ENCODE measurements at regions not wholly inside any gene's neighbourhood (a gene's known extent, or its start where the extent isn't known, plus 50 kb on each side); places are given as distances from the start of the nearest gene placed in this dataset.
"Not testable (repeated sequence)": the region's sequence is repeated elsewhere in the genome, so short reads cannot be mapped to it uniquely, and the experiment has no call there.

- DNase-seq (ENCODE audit: low read depth in 2 of 3, low spot score in 1 of 3), result peak in 1 of 3 donors; percentile 6
Measured at GRCh38 chr18:6521803-6522418, 107.2 kb upstream of the L3MBTL4 start.

DNA sequence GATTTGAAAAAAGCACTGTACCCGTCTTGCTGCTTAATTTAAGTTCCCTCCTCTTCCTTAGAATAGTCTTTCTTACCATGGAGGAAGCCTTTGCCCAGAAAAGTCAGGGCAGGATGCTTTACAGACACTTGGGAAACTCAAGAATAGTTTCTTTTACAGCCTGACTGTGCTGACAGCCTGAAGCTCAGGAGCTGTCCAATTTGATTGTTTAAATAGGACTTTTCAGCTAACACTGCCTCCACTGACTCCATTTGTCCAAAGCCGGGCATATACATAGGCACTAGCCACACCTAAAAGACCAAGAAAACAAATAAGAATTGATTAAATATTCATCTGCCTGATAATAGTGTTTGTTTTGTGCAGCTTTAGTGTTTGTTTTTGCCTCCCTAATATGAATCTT lies 110.9 kb upstream of the L3MBTL4 start:
- DNase-seq (ENCODE audit: low read depth in 2 of 3, low spot score in 1 of 3), result no peak

- no peak for DNase-seq (ENCODE audit: low read depth in 2 of 3, low spot score in 1 of 3)
Measured at GRCh38 chr18:6537475-6537874, 122.8 kb upstream of the L3MBTL4 start.

GRCh38 chr18:6541131-6541679 lies 126.5 kb upstream of the L3MBTL4 start:
- not testable (repeated sequence) for DNase-seq (ENCODE audit: low read depth in 2 of 3, low spot score in 1 of 3)

DNA sequence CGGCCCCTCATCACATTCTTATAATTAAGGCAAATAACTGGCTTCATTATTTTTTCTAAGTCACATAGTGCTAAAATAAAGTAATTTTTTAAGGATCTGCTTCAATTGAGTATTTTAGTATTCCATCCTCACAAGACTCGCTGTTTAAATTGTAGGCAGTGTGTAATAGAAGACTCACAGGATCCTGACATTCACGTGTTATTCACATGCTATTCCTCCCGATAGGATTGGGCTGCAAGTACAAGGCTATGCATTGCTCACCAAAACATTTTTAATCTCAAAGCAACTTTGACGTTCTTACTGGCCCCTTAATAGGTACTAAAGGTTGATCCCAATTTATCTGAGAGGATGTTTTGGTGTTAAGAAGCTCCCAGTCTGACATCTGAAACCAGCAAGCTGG lies 127.6 kb upstream of the L3MBTL4 start:
- no peak for DNase-seq (ENCODE audit: low read depth in 2 of 3, low spot score in 1 of 3)

DNA sequence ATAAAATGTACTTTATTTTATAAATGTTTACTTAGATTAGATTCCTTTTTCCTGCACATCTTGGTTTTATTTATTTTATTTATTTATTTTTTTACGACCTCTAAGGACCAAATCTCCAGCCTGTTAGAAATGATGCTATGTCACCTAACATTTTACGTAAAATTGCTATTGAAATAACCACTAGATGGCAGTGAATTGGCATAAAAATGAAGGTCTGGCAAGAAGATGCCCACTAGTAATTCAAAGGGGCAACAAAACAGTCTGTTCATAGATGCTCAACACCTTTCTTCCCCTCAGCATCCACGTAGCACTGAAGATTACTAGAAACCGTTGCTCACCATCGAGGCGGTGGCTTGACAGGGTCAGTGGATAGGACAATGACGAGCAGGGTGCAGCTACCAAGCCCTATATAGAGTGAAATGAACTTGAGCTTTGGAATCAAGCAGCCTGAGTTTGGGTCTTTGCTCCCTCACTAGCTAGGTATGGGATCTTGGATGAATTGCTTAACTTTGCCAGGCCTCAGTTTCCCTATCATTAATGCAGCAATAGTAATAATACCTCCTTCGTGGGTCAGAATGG lies 128.7 kb upstream of the L3MBTL4 start:
- no peak for DNase-seq (ENCODE audit: low read depth in 2 of 3, low spot score in 1 of 3)

- no peak for DNase-seq (ENCODE audit: low read depth in 2 of 3, low spot score in 1 of 3)
Measured at GRCh38 chr18:6546229-6546628, 131.5 kb upstream of the L3MBTL4 start.

DNA sequence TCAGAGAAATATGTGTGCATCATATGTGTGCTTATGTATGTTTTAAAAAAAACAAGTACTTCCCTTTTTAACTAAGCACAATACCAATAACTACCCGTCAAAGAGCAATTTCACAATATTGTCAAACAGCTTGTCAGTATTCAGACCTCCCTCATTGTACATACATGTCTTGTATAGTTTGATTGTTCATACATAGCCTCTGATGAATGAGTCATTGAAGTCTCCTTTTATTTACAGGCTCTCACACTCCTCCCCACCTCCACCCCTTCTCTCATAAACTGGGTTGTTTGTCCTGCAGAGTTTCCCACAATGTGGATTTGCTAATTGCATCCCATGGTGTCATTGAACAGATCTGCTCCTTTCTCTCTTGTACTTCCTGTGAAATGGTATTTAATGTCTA lies 132.8 kb upstream of the L3MBTL4 start:
- no peak for DNase-seq (ENCODE audit: low read depth in 2 of 3, low spot score in 1 of 3)

DNA sequence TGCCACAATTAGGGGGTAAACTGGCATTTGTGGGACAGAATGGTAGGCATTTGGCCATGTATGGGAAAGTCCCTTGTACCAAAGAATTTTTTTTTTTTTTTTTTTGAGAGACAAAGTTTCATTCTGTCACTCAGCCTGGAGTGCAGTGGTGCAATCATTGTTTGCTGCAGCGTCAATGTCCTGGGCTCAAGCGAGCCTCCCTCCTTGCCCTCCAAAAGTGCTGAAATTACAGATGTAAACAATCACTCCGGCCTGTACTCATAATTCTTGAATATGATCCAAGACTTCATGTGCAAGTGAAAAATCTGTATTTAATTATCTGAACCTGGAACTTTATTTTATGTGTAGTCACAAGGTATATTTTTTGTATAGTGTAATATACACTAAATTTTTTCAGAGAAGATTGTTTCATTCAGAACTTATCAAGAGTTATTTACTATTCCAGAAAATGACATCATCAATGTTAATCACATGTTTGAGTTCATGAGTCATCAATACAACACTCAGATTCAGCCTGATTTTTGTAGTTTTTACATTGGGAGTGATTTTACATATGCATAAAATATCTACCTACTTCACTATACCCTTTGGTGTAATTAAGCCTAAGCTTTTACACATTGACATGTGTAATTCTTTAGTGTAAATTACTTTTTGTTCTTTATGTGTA lies 138.7 kb upstream of the L3MBTL4 start:
- no peak for DNase-seq (ENCODE audit: low read depth in 2 of 3, low spot score in 1 of 3)

DNA sequence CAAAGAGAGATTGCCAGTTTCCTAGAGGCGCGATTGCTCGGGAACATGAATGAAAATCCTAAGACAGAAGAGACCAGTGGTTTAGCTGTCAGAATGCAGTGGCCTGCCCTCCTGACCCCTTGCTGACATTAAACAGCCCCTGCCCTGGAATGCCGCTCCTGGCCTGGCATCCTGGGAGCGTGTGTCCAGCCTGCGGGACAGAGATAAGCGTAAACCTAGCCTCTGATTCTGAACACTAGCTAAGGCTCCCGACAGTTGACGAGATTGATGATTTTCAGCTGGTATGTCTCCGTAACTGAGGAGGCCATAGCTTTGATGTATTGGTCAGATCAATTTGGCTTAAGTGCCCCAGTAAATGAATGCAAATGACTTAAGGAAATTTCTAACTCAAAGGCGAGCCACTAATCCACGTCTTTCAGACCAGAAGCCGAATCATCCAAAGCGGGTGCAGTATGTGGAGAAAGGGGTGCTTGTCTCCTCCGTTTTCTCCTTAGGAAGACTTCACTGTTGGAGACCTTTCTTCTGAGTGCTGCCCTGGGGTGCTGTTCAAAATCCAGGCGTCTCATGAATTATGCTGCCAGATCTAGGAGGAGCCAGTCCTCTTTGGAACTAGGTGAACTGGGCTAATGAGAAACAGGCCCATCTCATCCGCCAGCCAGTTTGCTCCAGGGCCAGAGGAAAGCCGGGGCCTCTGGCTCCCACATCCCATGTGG lies 142.5 kb upstream of the L3MBTL4 start:
- DNase-seq (ENCODE audit: low read depth in 2 of 3, low spot score in 1 of 3), result no peak

- DNase-seq (ENCODE audit: low read depth in 2 of 3, low spot score in 1 of 3), result no peak
Measured at GRCh38 chr18:6557770-6558248, 143.1 kb upstream of the L3MBTL4 start.

DNA sequence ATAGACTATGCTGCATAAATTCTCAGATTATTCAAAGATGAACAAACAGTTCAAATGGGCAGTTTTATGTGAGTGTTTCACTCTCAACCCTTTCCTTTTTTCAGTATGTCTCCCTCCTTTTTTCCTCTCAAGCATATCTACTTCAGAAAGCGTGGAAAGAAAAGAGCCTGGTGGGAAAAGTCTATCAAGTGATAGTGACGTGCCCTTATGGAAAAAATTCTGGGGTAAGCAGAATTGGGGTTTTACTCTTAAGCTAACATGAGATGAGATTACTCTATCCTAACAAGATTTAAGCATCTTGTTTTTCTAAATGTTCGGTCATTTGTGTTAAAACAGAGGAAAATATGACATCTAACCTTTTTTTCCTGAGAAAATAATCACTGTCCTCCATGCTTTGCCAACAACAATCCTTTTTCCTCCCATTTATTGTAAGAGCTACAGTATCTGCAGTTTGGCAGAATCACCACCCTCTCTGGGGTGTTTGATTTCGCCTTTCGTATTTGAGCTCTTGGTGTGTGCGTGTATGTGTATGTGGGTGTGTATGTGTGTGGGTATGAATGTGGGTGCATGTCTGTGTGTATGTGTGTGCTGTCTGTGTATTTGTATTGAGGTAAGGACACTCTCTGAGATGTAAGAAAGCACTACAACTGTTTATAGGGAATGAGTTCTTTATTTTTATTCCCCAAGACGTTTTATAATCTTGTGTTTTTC lies 143.9 kb upstream of the L3MBTL4 start:
- DNase-seq (ENCODE audit: low read depth in 2 of 3, low spot score in 1 of 3), result no peak

DNA sequence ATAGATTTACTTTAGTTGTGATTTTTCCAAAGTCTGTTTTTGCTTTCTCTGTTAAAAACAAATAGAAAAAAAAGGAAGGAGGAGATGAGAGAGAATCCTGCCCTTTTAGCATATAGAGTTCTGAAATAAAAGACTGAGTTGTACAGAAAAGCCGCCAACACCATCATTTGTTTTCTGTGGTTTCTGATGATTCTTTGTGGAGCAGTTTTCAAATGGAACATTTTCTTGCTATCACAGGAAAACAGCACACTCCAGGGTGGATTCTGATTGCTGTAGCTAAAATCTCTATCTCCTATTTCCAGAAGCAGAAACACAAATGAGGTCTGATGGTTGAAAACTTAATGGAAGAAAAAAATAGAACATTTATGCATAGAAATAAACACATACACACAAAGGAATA lies 144.6 kb upstream of the L3MBTL4 start:
- no peak for DNase-seq (ENCODE audit: low read depth in 2 of 3, low spot score in 1 of 3)

- no peak for DNase-seq (ENCODE audit: low read depth in 2 of 3, low spot score in 1 of 3)
Measured at GRCh38 chr18:6561016-6561415, 146.3 kb upstream of the L3MBTL4 start.

GRCh38 chr18:6561420-6561861 lies 146.7 kb upstream of the L3MBTL4 start:
- no peak for DNase-seq (ENCODE audit: low read depth in 2 of 3, low spot score in 1 of 3)

- no peak for DNase-seq (ENCODE audit: low read depth in 2 of 3, low spot score in 1 of 3)
Measured at GRCh38 chr18:6561862-6562291, 147.2 kb upstream of the L3MBTL4 start.

- DNase-seq (ENCODE audit: low read depth in 2 of 3, low spot score in 1 of 3), result no peak
Measured at GRCh38 chr18:6563896-6564295, 149.2 kb upstream of the L3MBTL4 start.

DNA sequence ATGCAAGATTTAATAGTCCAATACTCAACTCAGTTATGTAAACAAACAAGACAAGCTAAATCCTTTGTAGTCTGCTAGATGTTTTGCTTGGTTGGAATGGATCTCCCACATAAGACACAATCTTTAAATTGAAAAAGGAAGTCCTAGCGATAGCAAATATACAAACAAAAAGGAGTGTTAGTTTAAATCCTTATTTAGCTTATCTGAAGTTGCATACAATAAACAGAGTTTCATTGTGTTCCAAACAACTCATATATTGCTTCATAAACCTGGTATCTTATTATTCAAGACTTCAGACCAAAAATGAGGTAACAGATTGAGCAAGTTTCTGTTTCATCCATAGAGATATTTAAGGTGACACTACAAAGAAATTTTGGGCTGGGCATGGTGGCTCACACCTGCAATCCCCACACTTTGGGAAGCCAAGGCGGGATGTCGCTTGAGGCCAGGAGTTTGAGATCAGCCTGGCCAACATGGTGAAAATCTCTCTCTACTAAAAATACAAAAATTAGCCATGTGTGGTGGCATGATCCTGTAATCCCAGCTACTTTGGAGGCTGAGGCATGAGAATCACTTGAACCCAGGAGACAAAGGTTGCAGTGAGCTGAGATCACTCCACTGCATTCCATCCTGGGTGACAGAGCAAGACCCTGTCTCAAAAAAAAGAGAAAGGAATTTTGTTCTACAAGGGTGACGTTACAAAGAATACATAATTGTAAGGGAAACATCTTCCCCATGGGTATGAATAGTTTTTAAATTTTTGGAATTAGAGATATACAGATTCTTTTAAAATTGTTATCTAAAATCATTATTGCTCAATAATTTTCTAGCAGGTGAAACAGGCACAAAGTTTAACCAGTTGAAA lies 150.5 kb upstream of the L3MBTL4 start:
- no peak for DNase-seq (ENCODE audit: low read depth in 2 of 3, low spot score in 1 of 3)

GRCh38 chr18:6565815-6566081 lies 151.0 kb upstream of the L3MBTL4 start:
- no peak for DNase-seq (ENCODE audit: low read depth in 2 of 3, low spot score in 1 of 3)

DNA sequence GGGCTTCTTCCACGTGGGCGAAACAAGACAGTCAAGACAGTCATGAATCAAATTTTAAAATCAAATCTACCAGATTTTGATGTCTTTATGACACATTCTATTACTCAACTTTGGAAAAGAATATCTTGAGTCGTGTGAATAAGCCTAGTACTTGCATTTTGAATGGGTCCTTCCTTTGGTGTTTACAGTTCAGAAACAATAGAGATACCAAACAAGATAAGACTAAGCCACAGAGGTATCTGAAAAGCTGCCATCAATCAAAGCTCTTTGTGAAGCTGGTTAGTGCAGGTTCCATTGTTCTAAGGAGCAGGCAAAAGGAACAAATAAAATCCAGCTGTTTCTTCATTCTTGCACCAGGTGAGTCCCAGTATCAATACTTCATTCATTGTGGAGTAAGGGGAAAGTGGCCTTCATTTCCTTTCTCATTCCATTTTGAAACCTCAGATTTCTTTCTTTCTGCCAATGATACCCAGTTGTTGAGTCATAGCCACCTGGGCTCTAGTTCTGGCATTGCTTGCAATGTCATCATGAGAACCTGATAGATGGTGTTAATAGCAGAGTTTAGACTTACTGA lies 151.7 kb upstream of the L3MBTL4 start:
- no peak for DNase-seq (ENCODE audit: low read depth in 2 of 3, low spot score in 1 of 3)

Measured in stimulated activated CD4-positive, alpha-beta T cell treated with anti-CD3 and anti-CD28 coated beads, Interleukin-12 subunit alpha, Interleukin-12 subunit beta, amount 100 ng/mL, for 48 hours (primary cell).